ACHN (cell line): ENCODE measurements at regions not wholly inside any gene's neighbourhood (a gene's known extent, or its start where the extent isn't known, plus 50 kb on each side); places are given as distances from the start of the nearest gene placed in this dataset.

Source experiments
- DNase-seq: peaks from one replicate; pipeline ENCODE4 v3.0.0-alpha.2; 2015
- in situ Hi-C: cut with HindIII; loops from 2 replicates; pipeline ENCODE4 v1.10.0; 2017; ENCODE audit warnings: low sequenced_read_pairs, low pct_ligation_motif_present, low pct_unique_long_range_greater_than_20kb

- in situ Hi-C loops = no loop called here
- DNase-seq = peak; percentile 35
Measured at GRCh38 chr7:18191862-18192625, 164.4 kb upstream of the PRPS1L1 start.

DNA sequence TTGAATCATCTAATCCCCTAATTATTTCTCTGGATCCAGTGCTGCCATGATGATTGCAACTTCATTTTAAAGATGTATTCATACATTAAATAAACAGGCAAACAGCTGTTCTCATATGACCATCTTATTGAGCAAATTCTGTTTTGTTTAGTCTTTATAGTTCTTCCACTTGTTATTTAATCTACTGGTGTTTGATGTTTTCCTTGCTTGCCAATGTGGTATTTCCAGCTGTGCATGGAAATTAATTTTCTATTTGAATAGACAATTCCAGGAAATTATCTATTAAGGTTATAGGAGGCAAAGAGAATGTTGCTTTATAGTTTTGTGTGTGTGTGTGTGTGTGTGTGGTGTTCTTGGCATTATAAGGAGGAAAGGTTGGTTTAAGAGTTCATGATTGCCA, 167.0 kb upstream of the PRPS1L1 start:
- in situ Hi-C loops = no loop called here
- no peak for DNase-seq

DNA sequence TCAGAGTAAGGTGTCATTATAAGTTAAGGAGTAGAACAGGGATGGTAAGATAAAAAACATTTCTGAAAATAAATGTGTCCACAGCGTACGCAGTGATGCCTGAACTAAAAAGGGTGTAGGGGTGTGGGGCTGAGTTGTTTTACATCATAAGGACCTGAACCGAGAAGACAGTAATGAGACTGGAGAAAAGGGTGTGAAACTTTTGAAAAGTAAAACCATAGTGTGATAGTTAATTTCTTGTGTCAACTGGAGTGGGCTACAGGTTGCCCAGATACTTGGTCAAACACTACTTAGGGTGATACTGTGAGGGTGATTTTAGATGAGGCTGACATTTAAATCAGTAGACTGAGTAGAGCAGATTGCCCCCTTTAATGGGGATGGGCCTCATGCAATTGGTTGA, 169.0 kb upstream of the PRPS1L1 start:
- in situ Hi-C loops = no loop called here
- no peak for DNase-seq

- in situ Hi-C loops = no loop called here
- DNase-seq = no peak
Measured at GRCh38 chr7:18198868-18199267, 171.2 kb upstream of the PRPS1L1 start.

DNA sequence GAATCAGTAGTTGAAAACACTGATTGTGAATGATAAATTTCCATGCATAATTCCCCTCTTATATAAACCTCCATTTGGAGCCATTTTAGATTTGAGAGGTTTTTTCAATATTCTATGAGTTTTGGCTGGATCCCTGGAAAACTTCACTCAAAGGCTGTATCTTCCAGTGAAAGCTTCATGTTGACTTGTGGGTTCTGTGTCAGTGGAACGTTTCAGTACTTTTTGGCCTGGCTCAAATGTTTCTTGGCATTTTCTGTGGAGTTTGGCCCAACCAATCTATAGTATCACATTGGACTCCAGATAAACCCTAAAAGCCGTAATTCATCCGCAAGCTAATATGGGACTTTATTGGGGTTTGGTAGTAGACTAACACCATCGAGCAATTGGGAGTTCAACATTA, 172.6 kb upstream of the PRPS1L1 start:
- in situ Hi-C loops = no loop called here

DNA sequence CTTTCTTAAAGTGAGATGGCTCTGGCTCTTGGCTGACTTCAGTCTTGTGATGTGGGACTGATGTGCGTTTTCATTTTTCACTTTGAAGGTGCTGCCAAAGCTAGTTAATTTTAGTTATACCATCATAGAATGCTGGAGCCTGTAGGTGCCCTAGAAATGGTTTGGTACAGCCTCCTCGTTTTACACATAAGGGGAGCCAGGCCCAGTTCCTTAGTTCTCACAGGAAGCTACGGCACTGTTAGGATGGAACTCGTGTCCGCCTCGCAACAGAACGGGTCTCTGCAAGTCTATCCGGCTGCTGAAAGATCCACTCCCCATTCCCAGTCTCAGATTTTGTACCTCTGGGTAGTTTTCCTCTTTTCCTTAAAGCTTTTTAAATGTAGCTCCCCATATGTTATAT, 173.2 kb upstream of the PRPS1L1 start:
- in situ Hi-C loops = no loop called here
- DNase-seq = no peak

More for the DNA sequence above, 172.6 kb upstream of the PRPS1L1 start:
- no peak for DNase-seq

GRCh38 chr7:18201350-18201749, 173.7 kb upstream of the PRPS1L1 start:
- in situ Hi-C loops = no loop called here
- no peak for DNase-seq

- no peak for DNase-seq
- in situ Hi-C loops = no loop called here
Measured at GRCh38 chr7:18202315-18203045, 174.8 kb upstream of the PRPS1L1 start.

- in situ Hi-C loops = no loop called here
- DNase-seq = no peak
Measured at GRCh38 chr7:18206331-18206730, 178.7 kb upstream of the PRPS1L1 start.

GRCh38 chr7:18208921-18209320, 181.3 kb upstream of the PRPS1L1 start:
- in situ Hi-C loops = no loop called here
- DNase-seq = no peak

DNA sequence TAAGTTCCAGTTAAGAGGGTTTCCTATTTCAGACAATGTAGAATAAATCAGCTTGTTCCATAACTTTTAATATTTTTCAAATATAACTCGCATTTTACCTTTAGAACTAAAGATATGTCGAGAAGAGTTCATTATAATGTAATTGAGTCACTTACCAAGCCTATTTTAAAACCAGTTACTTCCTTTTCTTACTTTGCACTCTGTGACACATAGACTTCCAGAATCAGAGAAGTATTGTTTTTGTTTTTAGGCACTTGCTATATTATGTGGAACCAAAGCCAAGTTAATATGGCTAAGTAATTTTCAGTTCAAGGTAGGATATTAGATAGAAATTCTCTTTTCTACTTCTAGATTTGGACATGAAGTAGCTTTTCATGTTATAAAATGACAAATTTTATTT, 182.7 kb upstream of the PRPS1L1 start:
- DNase-seq = no peak
- in situ Hi-C loops = no loop called here

DNA sequence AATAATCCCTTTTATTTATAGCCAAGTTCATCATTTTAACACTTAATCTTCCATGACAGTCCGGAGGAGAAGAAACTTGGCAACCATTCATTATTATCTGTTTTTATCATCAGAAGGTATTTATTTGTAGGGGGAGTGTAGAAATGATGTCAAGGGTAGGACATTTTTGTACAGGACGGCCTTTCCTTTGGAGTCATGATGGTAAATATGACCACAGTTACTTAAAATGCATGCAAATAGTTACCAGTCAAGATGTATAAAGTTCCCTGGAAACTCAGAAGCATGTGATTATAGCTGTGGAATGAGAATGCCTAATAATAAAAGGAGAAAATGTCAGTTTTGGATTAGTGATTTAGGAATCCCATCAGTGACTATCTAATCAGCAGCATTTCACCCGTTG, 183.1 kb upstream of the PRPS1L1 start:
- in situ Hi-C loops = no loop called here
- DNase-seq = no peak

DNA sequence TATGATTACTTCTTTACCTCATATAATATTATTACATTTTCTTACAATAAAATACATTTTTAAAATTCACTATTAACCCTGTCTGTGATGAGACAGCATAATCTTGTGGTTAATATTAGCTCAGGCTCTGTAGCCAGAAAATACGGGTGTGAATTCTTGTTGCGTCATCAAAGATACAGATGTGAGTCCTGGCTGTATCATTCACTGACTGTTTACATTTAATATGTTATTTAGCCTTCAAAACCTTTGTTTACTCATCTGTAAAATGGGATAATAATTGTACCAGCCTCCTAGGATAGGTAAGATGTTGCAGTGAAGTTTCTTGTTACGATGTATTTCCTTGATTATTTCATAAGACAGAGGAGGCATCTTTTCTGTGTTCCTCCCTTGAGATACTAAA, 184.7 kb upstream of the PRPS1L1 start:
- in situ Hi-C loops = no loop called here
- no peak for DNase-seq

DNA sequence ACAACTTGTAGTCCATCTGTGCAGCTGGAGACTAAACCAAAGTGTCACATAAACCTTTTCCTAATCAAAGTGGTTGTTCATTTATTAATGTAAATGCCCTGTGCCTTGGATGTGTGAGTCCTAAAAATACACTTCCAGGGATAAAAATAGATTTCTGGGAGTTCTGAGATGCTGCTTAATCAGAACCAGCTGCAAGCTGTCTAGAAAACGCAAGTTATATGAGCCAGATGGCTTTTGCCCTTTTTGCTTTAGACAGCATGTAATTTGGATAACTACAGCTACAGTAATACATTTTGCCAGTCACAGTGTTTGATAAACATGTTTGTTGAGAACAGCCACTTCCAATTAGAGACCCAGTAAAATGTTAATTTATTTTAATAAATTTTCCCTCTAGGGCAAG, 185.1 kb upstream of the PRPS1L1 start:
- in situ Hi-C loops = no loop called here
- no peak for DNase-seq

- in situ Hi-C loops = no loop called here
- no peak for DNase-seq
Measured at GRCh38 chr7:18213652-18214051, 186.0 kb upstream of the PRPS1L1 start.

- in situ Hi-C loops = no loop called here
- no peak for DNase-seq
Measured at GRCh38 chr7:18216270-18216669, 188.6 kb upstream of the PRPS1L1 start.

- DNase-seq = no peak
- in situ Hi-C loops = no loop called here
Measured at GRCh38 chr7:18221377-18222293, 194.0 kb upstream of the PRPS1L1 start.

- in situ Hi-C loops = no loop called here
- no peak for DNase-seq
Measured at GRCh38 chr7:18222636-18223035, 195.0 kb upstream of the PRPS1L1 start.

DNA sequence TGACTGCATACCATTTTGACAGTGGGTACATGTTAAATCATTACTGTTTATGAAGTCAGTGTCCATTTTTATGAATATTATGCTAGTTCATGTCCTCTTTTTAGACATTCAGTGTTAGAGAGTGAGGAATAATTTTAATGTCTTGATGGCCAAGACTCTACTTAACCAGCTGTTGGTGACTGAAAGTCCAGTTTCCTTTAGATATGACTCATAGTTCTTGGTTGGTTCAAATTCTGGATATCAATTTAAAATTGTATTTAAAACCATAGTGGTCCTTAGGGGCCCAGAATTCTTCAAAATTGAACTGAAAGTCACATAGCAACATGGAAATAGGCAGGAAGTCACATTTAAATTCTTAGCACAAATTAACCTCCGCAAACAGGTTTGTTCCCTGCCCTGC, 196.5 kb upstream of the PRPS1L1 start:
- in situ Hi-C loops = no loop called here
- DNase-seq = no peak
